GM23248 (cell line): ENCODE measurements at regions not wholly inside any gene's neighbourhood (a gene's known extent, or its start where the extent isn't known, plus 50 kb on each side); places are given as distances from the start of the nearest gene placed in this dataset.

Experiments
- DNase-seq: peaks from one replicate; pipeline ENCODE4 v3.0.0-alpha.2; 2015
- H2AFZ ChIP-seq: fragments of 200-600 bp; sonication (generic); 2 replicates; pipeline ENCODE4 v1.6.1; 2016; ENCODE audit warnings: antibody characterized with exemption
- H3F3A ChIP-seq: fragments of 200-600 bp; sonication (generic); 2 replicates; pipeline ENCODE4 v1.6.1; 2016; ENCODE audit warnings: mild to moderate bottlenecking, antibody characterized with exemption, mixed run types; ENCODE audit not compliant: insufficient read depth
- H3K27ac ChIP-seq: fragments of 200-600 bp; sonication (generic); 2 replicates; pipeline ENCODE4 v1.5.1; 2016; ENCODE audit warnings: mild to moderate bottlenecking
- H3K27me3 ChIP-seq: fragments of 200-600 bp; sonication (generic); replicated peaks from 2 replicates; pipeline ENCODE4 v1.6.1; 2016; ENCODE audit warnings: mild to moderate bottlenecking; ENCODE audit not compliant: insufficient read depth
- H3K36me3 ChIP-seq: fragments of 200-600 bp; sonication (generic); 2 replicates; pipeline ENCODE4 v1.6.1; 2016; ENCODE audit warnings: low read depth, mild to moderate bottlenecking
- H3K4me1 ChIP-seq: fragments of 200-600 bp; sonication (generic); 2 replicates; pipeline ENCODE4 v1.6.1; 2016; ENCODE audit warnings: mild to moderate bottlenecking; ENCODE audit not compliant: insufficient read depth
- H3K4me2 ChIP-seq: fragments of 200-600 bp; sonication (generic); one replicate; pipeline ENCODE4 v1.6.1; 2016; ENCODE audit warnings: mild to moderate bottlenecking; ENCODE audit not compliant: unreplicated experiment
- H3K4me3 ChIP-seq: fragments of 200-600 bp; sonication (generic); 2 replicates; pipeline ENCODE4 v1.5.1; 2016; ENCODE audit warnings: mild to moderate bottlenecking
- H3K79me2 ChIP-seq: fragments of 200-600 bp; sonication (generic); 2 replicates; pipeline ENCODE4 v1.6.1; 2016; ENCODE audit warnings: mild to moderate bottlenecking; ENCODE audit not compliant: insufficient read depth
- H3K9ac ChIP-seq: fragments of 200-600 bp; sonication (generic); 2 replicates; pipeline ENCODE4 v1.6.1; 2016; ENCODE audit warnings: mild to moderate bottlenecking
- H3K9me2 ChIP-seq: fragments of 200-600 bp; sonication (generic); 2 replicates; pipeline ENCODE4 v1.6.1; 2016; ENCODE audit warnings: mixed run types, mild to moderate bottlenecking, moderate library complexity; ENCODE audit not compliant: insufficient read depth
- H3K9me3 ChIP-seq: fragments of 200-600 bp; sonication (generic); one replicate; pipeline ENCODE4 v1.6.1; 2017; ENCODE audit warnings: low read depth
- H4K20me1 ChIP-seq: fragments of 200-600 bp; sonication (generic); 2 replicates; pipeline ENCODE4 v1.6.0; 2016; ENCODE audit not compliant: insufficient read depth
- EZH2 ChIP-seq: fragments of 200-600 bp; sonication (generic); IDR thresholded peaks from 2 replicates; pipeline ENCODE4 v1.6.1; 2018; ENCODE audit warnings: antibody characterized with exemption, mild to moderate bottlenecking; ENCODE audit not compliant: insufficient read depth, poor library complexity, severe bottlenecking
- EZH2phosphoT487 ChIP-seq: fragments of 200-600 bp; sonication (generic); IDR thresholded peaks from 2 replicates; pipeline ENCODE4 v1.6.1; 2018; ENCODE audit warnings: antibody characterized with exemption, moderate library complexity, mild to moderate bottlenecking, low read depth; ENCODE audit not compliant: insufficient read depth
- WGBS, 2 experiments: methylation state at CpG; one replicate each; pipeline ENCODE4 v1.1.6; 2015 to 2017; ENCODE audit warnings: low lambda C conversion rate in 2 of 2, low coverage in 1 of 2; ENCODE audit errors: missing lambda C conversion rate in 2 of 2; 5-methylcytosine and 5-hydroxymethylcytosine counted together
- in situ Hi-C: fragments of 300-500 bp; cut with MboI; formaldehyde crosslinking; loops from 2 replicates; pipeline ENCODE4 v1.15.0; 2020

DNA sequence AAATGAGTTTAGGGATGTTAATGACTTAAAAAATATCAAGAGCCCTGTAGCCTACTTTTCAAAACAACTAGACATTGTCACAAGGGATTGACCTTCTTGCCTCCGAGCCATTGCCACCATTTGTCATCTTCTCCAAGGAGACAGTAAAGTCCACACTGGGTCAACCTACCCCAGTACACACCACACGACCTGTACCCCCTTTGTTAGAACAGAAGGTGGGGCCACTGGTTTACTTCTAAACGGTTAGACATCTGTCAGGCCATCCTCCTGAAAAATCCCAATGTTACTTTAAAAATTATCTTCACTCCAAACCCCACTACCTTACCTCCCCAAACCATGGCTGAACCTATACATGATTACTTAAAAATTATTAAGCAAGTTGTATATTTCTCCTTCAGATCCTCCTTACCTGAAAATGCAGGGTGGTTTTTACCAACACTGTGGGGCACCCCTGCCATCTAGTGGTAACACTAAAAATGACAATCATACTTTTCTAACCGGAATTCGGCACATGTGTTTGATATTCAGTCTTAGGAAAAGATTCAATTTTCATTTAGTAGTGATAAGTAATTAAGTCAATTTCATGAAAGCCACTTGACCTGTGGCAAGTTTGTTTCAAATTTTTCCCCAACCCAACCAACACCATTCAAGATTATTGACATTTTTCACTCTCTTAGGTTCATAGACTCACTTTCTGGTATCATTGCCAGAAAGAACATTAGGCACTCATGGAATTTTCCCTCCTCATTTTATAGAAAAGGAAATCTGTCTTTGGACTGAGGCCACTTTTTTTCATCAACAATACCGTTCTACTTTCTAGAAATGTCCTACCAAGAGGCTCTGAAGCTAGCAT, 265.3 kb upstream of the PKDCC start:
- H4K20me1 ChIP-seq, result no peaks in the 10 kb centered on the region
- TF ChIP-seq EZH2 (no peak), EZH2phosphoT487 (no peak)
- no peaks in the 10 kb centered on the region for H3K9me2 ChIP-seq
- no peak overlapping the region for H3K4me2 ChIP-seq
- DNase-seq, result peak; percentile 52
- no peaks in the 10 kb centered on the region for H3K4me1 ChIP-seq
- H2AFZ ChIP-seq, result no peak overlapping the region
- no peaks in the 10 kb centered on the region for H3F3A ChIP-seq
- H3K79me2 ChIP-seq, result no peaks in the 10 kb centered on the region
- no peak overlapping the region for H3K27ac ChIP-seq
- no peaks in the 10 kb centered on the region for H3K9me3 ChIP-seq
- no peak overlapping the region for H3K4me3 ChIP-seq
- in situ Hi-C loops, result loop anchor here (25.0 kb wide), 2 partner anchors 945 to 1870 kb away; no protein-coding TSS in a partner anchor
- 24 to 26% methylated on average over 6 of the region's 6 CpGs for WGBS, 2 experiments
- 0 out of 2 replicates have a peak, but pooled peaks cover 7% of the 10 kb centered on the region for H3K27me3 ChIP-seq
- no peak overlapping the region for H3K9ac ChIP-seq
- no peaks in the 10 kb centered on the region for H3K36me3 ChIP-seq

DNA sequence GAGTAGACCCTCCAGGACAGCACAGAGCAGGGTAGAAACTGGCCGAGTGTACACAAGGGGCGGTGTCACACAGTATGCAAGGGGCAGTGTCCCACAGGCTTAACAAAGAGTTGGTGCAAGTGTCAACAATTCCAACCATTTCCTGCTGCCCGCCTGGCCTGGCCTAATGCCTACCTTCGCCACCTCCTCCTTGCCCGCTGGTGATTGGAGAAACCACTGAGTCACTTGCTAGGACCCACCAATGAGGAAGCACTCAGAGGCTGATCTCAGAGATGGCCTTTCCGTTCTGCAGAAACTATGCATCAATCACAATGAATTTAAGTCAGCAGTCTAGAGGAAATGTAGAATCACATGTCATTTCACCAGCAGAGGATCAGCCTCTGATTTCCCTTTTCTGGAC, 263.3 kb upstream of the PKDCC start:
- Histone ChIP-seq H3K79me2 (no peaks in the 10 kb centered on the region), H3K9ac (no peak overlapping the region), H3K4me3 (no peak overlapping the region), H3K36me3 (no peaks in the 10 kb centered on the region), H3K4me2 (no peak overlapping the region), H3K9me3 (no peaks in the 10 kb centered on the region), H2AFZ (no peak overlapping the region), H3F3A (no peaks in the 10 kb centered on the region), H4K20me1 (no peaks in the 10 kb centered on the region), H3K27me3 (no peaks in the 10 kb centered on the region), H3K27ac (no peak overlapping the region), H3K4me1 (no peaks in the 10 kb centered on the region), H3K9me2 (no peaks in the 10 kb centered on the region)
- 55 to 68% methylated on average over 6 of the region's 6 CpGs for WGBS, 2 experiments
- DNase-seq, result no peak
- in situ Hi-C loops, result loop anchor here (25.0 kb wide), 2 partner anchors 947 to 1872 kb away; no protein-coding TSS in a partner anchor
- TF ChIP-seq EZH2 (no peak), EZH2phosphoT487 (no peak)

DNA sequence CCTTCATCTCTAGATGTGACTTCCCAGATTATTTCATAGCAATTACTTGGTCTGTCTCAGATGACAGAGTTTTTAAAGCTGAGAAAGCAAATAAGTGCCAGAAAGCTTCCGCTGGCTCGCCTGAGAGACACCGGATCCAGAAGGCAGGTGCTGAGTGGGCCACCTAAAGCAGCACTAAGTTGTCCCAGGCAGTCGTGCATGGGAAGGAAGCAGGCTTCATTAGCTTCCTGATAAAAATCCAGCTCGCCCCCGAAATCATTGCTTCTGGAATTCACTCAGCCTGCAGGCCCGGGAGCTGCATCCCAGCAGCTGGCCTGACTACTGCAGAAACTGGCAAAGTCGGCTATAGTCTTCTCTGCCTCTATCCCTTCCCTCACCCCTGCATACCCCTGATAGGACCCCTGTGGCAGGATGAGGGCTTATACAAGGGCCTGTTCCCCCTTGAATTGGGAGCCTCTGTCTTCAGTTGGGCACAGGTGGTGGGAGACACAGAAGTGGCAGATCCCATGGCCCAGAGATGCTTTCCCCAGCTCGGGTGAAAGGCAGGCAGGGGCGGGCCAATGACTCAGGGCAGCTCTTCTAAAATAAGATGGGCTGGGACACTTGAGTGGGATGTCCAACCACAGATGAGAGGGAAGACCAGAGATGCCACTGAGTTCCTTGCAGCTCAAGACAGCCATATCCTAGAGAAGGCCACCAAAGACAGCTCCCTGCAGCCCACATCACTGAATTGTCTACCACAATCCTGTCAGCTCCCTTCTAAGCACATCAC, 262.4 kb upstream of the PKDCC start:
- H3F3A ChIP-seq, result no peaks in the 10 kb centered on the region
- WGBS, 2 experiments, result 45 to 49% methylated on average over 10 of the region's 10 CpGs
- no peaks in the 10 kb centered on the region for H3K36me3 ChIP-seq
- no peak overlapping the region for H3K27ac ChIP-seq
- TF ChIP-seq EZH2phosphoT487 (no peak), EZH2 (no peak)
- no peaks in the 10 kb centered on the region for H3K4me1 ChIP-seq
- no peaks in the 10 kb centered on the region for H3K27me3 ChIP-seq
- DNase-seq, result no peak
- no peak overlapping the region for H3K4me3 ChIP-seq
- no peaks in the 10 kb centered on the region for H3K79me2 ChIP-seq
- H2AFZ ChIP-seq, result no peak overlapping the region
- no peak overlapping the region for H3K4me2 ChIP-seq
- no peaks in the 10 kb centered on the region for H3K9me2 ChIP-seq
- no peaks in the 10 kb centered on the region for H4K20me1 ChIP-seq
- in situ Hi-C loops, result loop anchor here (25.0 kb wide), 2 partner anchors 948 to 1873 kb away; no protein-coding TSS in a partner anchor
- H3K9ac ChIP-seq, result no peak overlapping the region
- H3K9me3 ChIP-seq, result no peaks in the 10 kb centered on the region

DNA sequence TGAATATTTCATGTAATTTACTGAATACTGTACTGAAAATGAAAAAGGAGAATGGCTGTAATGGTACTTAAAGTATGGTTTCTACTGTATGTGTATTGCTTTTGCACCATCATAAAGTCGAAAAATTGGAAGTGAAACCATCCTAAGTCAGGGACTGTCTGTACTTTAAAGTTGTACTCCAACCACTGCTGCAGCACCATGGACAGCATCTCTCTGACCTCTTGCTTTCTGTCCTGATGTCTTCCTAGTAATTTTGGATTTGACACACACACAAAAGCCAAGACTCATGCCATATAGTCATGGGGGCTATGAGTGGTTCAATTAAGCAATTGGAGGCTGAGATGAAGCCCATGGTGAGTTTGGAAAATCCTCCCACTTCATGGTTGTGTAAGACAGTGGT, 256.3 kb upstream of the PKDCC start:
- no peak overlapping the region for H3K9ac ChIP-seq
- H3K9me2 ChIP-seq, result no peaks in the 10 kb centered on the region
- no peak overlapping the region for H3K27ac ChIP-seq
- TF ChIP-seq EZH2 (no peak), EZH2phosphoT487 (no peak)
- no peaks in the 10 kb centered on the region for H3K9me3 ChIP-seq
- no peak overlapping the region for H3K4me2 ChIP-seq
- no peaks in the 10 kb centered on the region for H3K27me3 ChIP-seq
- no peaks in the 10 kb centered on the region for H3K4me1 ChIP-seq
- 24 to 45% methylated on average over 1 of the region's 1 CpG for WGBS, 2 experiments
- no peaks in the 10 kb centered on the region for H3F3A ChIP-seq
- H3K36me3 ChIP-seq, result no peaks in the 10 kb centered on the region
- H3K79me2 ChIP-seq, result no peaks in the 10 kb centered on the region
- H4K20me1 ChIP-seq, result no peaks in the 10 kb centered on the region
- peak; percentile 50 for DNase-seq
- in situ Hi-C loops, result loop anchor here (25.0 kb wide), 2 partner anchors 954 to 1879 kb away; no protein-coding TSS in a partner anchor
- no peak overlapping the region for H3K4me3 ChIP-seq
- H2AFZ ChIP-seq, result no peak overlapping the region
